Lung (tissue), 11 donors: ENCODE measurements at regions not wholly inside any gene's neighbourhood (a gene's known extent, or its start where the extent isn't known, plus 50 kb on each side); places are given as distances from the start of the nearest gene placed in this dataset.

Source experiments
- ATAC-seq: fragments of 200-7000 bp; cut with Tn5 transposase; one replicate; pipeline ENCODE4 v1.9.1; 2020; ENCODE audit warnings: moderate number of reproducible peaks; ENCODE audit not compliant: insufficient read depth, low FRiP score
- DNase-seq, 3 donors: peaks; one replicate each; pipeline ENCODE4 v3.0.0-alpha.2; 2013 to 2017
- H3K27ac ChIP-seq, 2 donors: one replicate each; pipeline ENCODE4 v1.5.1; 2013; ENCODE audit warnings: mild to moderate bottlenecking in 2 of 2, moderate library complexity in 2 of 2, control low read depth in 1 of 2, inconsistent platforms in 1 of 2, low read depth in 1 of 2, low read length in 1 of 2
- H3K27me3 ChIP-seq, 3 donors: one replicate each; pipeline ENCODE4 v1.5.1; 2013; ENCODE audit warnings: low read length in 2 of 3; ENCODE audit not compliant: control insufficient read depth in 3 of 3, insufficient read depth in 3 of 3
- H3K36me3 ChIP-seq, 4 donors: one replicate each; pipeline ENCODE4 v1.5.1; 2013; ENCODE audit warnings: low read length in 4 of 4, mild to moderate bottlenecking in 1 of 4, moderate library complexity in 1 of 4; ENCODE audit not compliant: control insufficient read depth in 4 of 4, insufficient read depth in 4 of 4
- H3K4me1 ChIP-seq, 5 donors: one replicate each; pipeline ENCODE4 v1.5.1; 2013; ENCODE audit warnings: low read length in 5 of 5, mild to moderate bottlenecking in 2 of 5, moderate library complexity in 1 of 5; ENCODE audit not compliant: control insufficient read depth in 5 of 5, insufficient read depth in 5 of 5
- H3K4me3 ChIP-seq: one replicate; pipeline ENCODE4 v1.5.1; 2013; ENCODE audit warnings: mild to moderate bottlenecking, control low read depth, moderate library complexity
- H3K9ac ChIP-seq, 2 donors: one replicate each; pipeline ENCODE4 v1.5.1; 2013; ENCODE audit warnings: low read length in 2 of 2, control low read depth in 1 of 2; ENCODE audit not compliant: insufficient read depth in 1 of 2
- H3K9me3 ChIP-seq, 4 donors: one replicate each; pipeline ENCODE4 v1.5.1; 2013; ENCODE audit warnings: low read length in 3 of 4, mild to moderate bottlenecking in 1 of 4, moderate library complexity in 1 of 4; ENCODE audit not compliant: control insufficient read depth in 4 of 4, insufficient read depth in 3 of 4
- WGBS, 2 donors: extraction: QIAGEN DNeasy Blood & Tissue Kit; methylation state at CpG; one replicate each; pipeline ENCODE4 v1.1.7; 2013; 5-methylcytosine and 5-hydroxymethylcytosine counted together
- TF ChIP-seq, protein P1 (sequence below): IDR thresholded peaks from 2 replicates; pipeline ENCODE4 v1.5.1; 2012; ENCODE audit warnings: mild to moderate bottlenecking; ENCODE audit errors: control extremely low read depth, extremely low read depth
- donor health status: control.
- donor health status: control.
- donor health status: Bipolar disorder and iron deficiency.
- donor health status: healthy.
- donor health status: DM: yes; HTN: yes; CAD: no.

DNA sequence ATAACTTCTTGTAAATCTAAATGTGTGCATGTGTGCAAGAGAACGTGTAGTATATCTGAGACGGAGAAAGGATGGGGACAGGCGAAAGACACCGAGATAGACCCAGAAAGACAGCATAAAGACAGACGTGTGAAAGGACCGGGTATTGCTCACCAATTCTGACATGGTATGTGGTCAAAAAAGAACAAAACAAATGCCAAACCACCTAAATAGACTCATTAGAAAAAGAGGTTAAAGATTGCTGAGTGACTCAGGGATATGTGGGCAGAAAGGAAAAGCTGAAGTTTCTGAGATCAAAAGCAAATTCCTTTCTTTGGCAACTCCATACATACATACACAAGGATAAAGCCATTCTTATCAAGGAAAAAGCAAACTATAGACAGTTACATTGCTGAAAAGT is 179.7 kb upstream of the TSC22D1 start:
- H3K36me3 ChIP-seq = no peaks in the 10 kb centered on the region
- no peak overlapping the region for H3K9ac ChIP-seq
- 84 to 95% methylated on average over 6 of the region's 6 CpGs for WGBS, 2 donors
- H3K9me3 ChIP-seq = no peaks in the 10 kb centered on the region
- TF ChIP-seq, protein P1, sequence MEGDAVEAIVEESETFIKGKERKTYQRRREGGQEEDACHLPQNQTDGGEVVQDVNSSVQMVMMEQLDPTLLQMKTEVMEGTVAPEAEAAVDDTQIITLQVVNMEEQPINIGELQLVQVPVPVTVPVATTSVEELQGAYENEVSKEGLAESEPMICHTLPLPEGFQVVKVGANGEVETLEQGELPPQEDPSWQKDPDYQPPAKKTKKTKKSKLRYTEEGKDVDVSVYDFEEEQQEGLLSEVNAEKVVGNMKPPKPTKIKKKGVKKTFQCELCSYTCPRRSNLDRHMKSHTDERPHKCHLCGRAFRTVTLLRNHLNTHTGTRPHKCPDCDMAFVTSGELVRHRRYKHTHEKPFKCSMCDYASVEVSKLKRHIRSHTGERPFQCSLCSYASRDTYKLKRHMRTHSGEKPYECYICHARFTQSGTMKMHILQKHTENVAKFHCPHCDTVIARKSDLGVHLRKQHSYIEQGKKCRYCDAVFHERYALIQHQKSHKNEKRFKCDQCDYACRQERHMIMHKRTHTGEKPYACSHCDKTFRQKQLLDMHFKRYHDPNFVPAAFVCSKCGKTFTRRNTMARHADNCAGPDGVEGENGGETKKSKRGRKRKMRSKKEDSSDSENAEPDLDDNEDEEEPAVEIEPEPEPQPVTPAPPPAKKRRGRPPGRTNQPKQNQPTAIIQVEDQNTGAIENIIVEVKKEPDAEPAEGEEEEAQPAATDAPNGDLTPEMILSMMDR = no peak
- no peaks in the 10 kb centered on the region for H3K27me3 ChIP-seq
- no peak overlapping the region for H3K4me3 ChIP-seq
- no peak overlapping the region for H3K27ac ChIP-seq
- ATAC-seq (no peak), DNase-seq (no peak)
- peaks cover 0 to 10% (median 0%) of the 10 kb centered on the region in 5 donors for H3K4me1 ChIP-seq

DNA sequence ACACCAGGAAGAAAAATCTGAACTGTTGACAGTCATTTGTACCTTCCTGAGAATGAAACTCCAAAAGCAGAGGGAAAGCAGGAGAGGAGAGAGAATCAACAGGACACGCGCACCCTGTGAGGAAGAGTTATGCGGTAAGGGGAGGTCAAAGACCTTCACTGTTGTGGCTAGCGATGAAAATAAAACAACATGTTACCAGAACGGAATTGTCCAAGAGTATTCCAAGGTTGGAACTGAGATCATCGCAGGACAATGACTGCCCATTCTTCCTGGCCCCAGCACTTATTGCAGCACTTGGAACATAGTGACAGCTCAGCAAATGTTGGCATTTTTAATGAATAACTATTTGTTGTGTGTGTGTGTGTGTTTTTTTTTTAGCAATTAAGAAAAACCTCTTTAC is 176.0 kb upstream of the TSC22D1 start:
- Histone ChIP-seq H3K27me3 (no peaks in the 10 kb centered on the region), H3K9ac (no peak overlapping the region), H3K9me3 (no peaks in the 10 kb centered on the region), H3K4me1 (no peaks in the 10 kb centered on the region), H3K36me3 (no peaks in the 10 kb centered on the region), H3K27ac (no peak overlapping the region), H3K4me3 (no peak overlapping the region)
- no peak for ATAC-seq
- TF ChIP-seq, protein P1 = no peak
- WGBS, 2 donors = 85 to 90% methylated on average over 6 of the region's 6 CpGs
- DNase-seq = no peak

DNA sequence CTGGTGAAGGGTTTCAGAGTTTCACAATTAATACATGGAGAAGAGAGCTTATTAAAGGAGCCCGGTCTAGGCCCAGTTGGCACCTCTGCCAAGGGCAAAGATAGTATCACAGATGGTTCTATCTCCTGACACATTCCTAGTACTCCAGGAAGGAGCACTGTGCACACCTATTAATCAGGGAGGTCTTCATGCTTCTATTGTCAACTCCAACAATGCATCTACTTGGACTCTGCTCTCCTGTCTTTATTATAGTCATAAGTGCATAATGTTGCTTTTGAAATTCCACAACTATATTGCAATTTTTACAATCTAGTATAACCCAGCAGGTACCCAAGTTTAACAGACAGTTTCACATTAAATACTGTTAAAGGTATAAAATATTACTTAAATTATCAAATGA is 174.5 kb upstream of the TSC22D1 start:
- TF ChIP-seq, protein P1 = no peak
- DNase-seq (no peak), ATAC-seq (no peak)
- Histone ChIP-seq H3K27ac (no peak overlapping the region), H3K36me3 (no peaks in the 10 kb centered on the region), H3K27me3 (no peaks in the 10 kb centered on the region), H3K9ac (no peak overlapping the region), H3K4me3 (no peak overlapping the region), H3K9me3 (no peaks in the 10 kb centered on the region), H3K4me1 (no peaks in the 10 kb centered on the region)
- 86 to 90% methylated on average over 1 of the region's 1 CpG for WGBS, 2 donors

DNA sequence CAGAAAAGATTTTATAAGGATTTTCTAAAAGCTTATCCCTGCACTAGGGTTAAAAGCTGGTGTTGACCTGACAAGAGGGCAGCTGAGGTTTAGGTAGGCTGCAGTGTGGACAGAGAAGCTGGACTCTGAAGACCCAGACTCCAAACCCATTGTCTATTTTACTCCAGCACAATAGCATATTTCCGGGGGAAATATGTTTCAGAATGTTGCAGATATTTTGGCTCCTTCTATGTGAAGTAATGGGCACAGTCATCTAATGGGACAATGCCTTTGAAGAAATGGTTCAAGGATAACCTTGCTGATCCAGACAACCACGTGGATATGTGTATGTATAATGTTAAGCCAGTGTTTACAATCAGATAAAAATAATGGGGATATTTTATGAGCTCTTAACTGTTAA is 173.8 kb upstream of the TSC22D1 start:
- Histone ChIP-seq H3K27ac (no peak overlapping the region), H3K4me1 (no peaks in the 10 kb centered on the region), H3K36me3 (no peaks in the 10 kb centered on the region), H3K9ac (no peak overlapping the region), H3K9me3 (no peaks in the 10 kb centered on the region), H3K27me3 (no peaks in the 10 kb centered on the region), H3K4me3 (no peak overlapping the region)
- TF ChIP-seq, protein P1 = no peak
- WGBS, 2 donors = 54 to 64% methylated on average over 2 of the region's 2 CpGs
- ATAC-seq = no peak
- DNase-seq = no peak
